ENCODE measurements at regions not wholly inside any gene's neighbourhood (a gene's known extent, or its start where the extent isn't known, plus 50 kb on each side); places are given as distances from the start of the nearest gene placed in this dataset.

- no peak for TF ChIP-seq CTCF (IDR thresholded peaks at IDR 0.05; ENCODE audit: borderline replicate concordance, extremely low read depth, low read length, poor library complexity, severe bottlenecking)
- no peak for TF ChIP-seq EZH2 (IDR thresholded peaks at IDR 0.05; ENCODE audit: borderline replicate concordance, low read depth, low read length, severe bottlenecking)
Measured at GRCh38 chr2:70388128-70388527, 86.3 kb upstream of the FAM136A start.
